ENCODE measurements at regions not wholly inside any gene's neighbourhood (a gene's known extent, or its start where the extent isn't known, plus 50 kb on each side); places are given as distances from the start of the nearest gene placed in this dataset.

GRCh38 chr6:165718491-165718891, 55.5 kb upstream of the PDE10A start:
- no peak for DNase-seq (ENCODE audit: low spot score)

- no peak for DNase-seq (ENCODE audit: low spot score)
Measured at GRCh38 chr6:165717732-165718465, 54.9 kb upstream of the PDE10A start.

- DNase-seq (ENCODE audit: low spot score) = no peak
Measured at GRCh38 chr6:165716886-165717285, 53.8 kb upstream of the PDE10A start.

- no peak for DNase-seq (ENCODE audit: low spot score)
Measured at GRCh38 chr6:165715428-165715827, 52.4 kb upstream of the PDE10A start.

GRCh38 chr6:165714907-165715306, 51.9 kb upstream of the PDE10A start:
- DNase-seq (ENCODE audit: low spot score) = no peak

- no peak for DNase-seq (ENCODE audit: low spot score)
Measured at GRCh38 chr6:165713845-165714466, 50.9 kb upstream of the PDE10A start.

Measured in NAMALWA (cell line).